ENCODE measurements at regions not wholly inside any gene's neighbourhood (a gene's known extent, or its start where the extent isn't known, plus 50 kb on each side); places are given as distances from the start of the nearest gene placed in this dataset.

DNA sequence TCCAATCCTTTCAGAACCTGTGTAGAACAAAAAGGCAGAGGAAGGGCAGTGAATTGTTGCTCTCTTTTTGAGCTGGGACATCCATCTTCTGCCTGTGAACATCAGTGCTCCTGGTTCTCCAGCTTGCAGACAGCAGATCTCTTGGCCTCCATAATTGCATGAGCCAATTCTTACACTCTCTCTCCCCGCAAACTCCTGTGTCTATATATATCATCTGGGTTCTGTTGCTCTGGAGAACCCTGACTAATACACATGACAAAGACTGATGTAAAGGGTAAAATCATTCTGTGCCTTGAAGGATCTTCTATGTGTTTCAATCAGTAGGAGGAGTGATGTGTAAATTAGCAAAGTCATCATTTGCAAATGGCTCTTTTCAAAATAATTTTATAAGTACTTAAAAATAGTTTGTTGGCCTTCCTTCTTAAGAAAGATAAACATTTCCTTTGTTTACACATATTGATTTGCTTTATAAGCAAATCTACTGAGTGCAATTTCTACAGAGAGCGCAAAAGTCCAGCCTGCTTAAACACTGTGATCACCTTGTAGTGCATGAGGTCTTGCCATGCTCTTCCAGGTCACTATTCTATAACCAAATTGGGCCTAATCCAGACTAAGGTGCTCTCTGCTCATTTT, 154.9 kb upstream of the ANKRD28 start:
- DNase-seq, result no peak

- DNase-seq, result no peak
Measured at GRCh38 chr3:15953841-15954240, 156.1 kb upstream of the ANKRD28 start.

DNA sequence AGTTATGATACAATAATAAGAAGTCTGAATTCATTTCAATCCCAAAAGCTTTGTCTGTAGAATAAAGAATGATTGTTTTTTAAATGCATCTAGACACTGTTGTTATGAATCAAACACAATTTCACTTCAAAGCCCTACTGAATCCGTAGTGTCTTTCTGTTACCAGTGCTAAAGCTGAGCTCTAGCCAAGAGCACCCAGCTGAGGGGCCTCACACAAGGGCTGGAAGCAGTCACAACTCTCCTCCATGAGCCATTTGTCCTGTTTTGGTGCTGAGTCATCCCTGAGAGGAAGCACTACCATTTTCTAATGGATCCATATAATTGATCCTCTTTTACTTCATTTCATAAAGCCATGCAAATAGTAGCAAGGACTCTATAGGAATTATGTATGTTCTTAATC, 158.2 kb upstream of the ANKRD28 start:
- no peak for DNase-seq

- DNase-seq, result no peak
Measured at GRCh38 chr3:15958692-15959433, 161.1 kb upstream of the ANKRD28 start.

DNA sequence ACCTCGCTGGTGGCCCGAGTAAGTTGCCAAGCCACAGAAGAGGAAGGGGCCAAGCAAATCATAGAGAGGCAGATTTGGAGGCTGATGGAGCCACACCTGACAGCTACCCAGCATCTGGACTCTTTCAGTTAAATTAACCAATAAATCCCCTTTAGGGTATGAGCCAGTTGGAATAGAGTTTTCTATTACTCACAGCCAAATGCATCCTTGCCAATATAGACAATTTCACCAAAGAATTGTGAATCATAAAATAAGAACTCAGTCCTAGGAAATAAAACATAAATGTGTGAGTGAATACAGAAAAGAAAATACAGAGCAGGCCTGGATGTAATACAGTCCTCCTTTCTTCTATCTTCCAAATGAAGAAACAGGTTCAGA, 161.6 kb upstream of the ANKRD28 start:
- DNase-seq, result no peak

- DNase-seq, result peak; percentile 66
Measured at GRCh38 chr3:15964605-15965442, 167.0 kb upstream of the ANKRD28 start.

DNA sequence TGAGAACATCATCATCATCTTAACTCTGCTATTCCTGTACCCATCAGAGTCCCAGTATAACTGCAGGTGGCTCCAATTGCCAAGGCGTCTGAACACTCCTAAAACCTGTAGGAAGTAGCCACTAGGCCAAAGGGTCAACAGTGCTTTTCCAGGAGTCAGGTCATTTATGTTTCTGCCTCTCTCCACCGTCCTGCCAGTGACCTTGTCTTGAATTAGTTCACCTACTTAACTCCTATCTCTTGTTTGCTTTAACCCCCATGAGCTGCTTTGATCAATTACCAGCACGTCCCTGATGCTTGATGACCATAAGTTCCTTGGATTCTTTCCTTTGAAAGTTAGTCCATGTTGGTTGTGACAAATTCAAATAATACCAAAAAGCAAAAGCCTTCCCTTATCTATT, 169.8 kb upstream of the ANKRD28 start:
- no peak for DNase-seq

- no peak for DNase-seq
Measured at GRCh38 chr3:15969874-15970640, 172.3 kb upstream of the ANKRD28 start.

- DNase-seq, result no peak
Measured at GRCh38 chr3:15973414-15973813, 175.6 kb upstream of the ANKRD28 start.

GRCh38 chr3:15973940-15974339, 176.2 kb upstream of the ANKRD28 start:
- DNase-seq, result peak; percentile 59

DNA sequence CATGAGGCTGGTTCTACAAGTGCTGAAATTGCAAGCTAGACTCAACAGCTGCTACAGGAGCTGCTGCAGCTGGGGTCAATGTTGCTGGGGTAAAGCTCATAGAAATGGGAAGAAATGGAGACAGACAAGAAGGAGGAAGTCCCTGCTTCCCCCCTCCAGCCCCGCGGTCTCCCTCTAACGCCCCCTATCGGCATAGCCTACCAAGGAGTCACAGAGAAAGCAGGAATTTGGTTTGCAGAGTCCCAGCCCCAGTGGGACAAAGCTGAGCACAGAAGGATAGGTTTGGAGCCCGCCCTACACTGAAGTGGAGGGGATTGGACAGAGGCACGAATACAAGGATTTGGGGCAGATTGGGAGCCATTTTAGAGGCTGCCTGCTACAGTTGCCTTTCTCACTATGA, 176.9 kb upstream of the ANKRD28 start:
- peak; percentile 27 for DNase-seq

GRCh38 chr3:15976524-15976923, 178.7 kb upstream of the ANKRD28 start:
- no peak for DNase-seq

DNA sequence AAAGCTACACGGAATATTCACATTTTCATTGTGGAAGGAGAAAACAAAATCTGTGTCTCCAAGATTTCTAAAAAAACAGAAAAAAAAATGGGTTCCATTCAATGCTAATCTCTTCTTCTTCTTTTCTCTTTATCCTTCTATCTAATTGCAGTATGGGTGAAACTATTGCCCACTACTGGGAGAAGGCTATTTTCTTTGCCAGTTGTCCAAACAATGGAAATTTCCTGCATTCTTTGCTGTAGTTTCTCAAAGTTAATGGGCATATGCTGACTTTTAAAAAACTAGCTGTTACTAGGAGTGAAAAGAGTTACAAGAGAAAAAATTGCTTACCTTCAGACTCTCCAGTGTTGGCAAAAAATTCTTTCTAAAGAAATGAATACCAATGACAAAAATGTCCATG, 179.3 kb upstream of the ANKRD28 start:
- no peak for DNase-seq

GRCh38 chr3:15977598-15978232, 179.9 kb upstream of the ANKRD28 start:
- no peak for DNase-seq

DNA sequence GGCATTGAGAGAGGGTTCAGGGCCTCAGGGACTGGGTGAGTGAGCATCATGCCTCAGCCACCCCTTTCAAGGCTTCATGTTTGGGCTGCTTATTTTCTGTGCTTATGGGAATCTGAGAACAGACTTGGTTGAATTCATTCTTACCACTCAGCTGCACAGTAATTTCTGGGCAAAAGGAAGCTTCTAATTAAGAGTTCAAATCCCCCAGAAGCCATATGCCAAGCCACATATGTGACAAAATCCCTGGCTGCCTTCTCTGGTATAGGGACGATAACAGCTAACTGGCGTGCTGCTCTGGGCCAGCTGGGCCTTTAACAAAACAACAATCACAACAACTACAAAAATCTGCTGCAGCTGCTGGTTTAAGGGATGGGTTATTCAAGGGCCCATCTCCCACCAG, 181.0 kb upstream of the ANKRD28 start:
- DNase-seq, result no peak

GRCh38 chr3:15979495-15979894, 181.7 kb upstream of the ANKRD28 start:
- peak; percentile 64 for DNase-seq

- no peak for DNase-seq
Measured at GRCh38 chr3:15979900-15980299, 182.1 kb upstream of the ANKRD28 start.

DNA sequence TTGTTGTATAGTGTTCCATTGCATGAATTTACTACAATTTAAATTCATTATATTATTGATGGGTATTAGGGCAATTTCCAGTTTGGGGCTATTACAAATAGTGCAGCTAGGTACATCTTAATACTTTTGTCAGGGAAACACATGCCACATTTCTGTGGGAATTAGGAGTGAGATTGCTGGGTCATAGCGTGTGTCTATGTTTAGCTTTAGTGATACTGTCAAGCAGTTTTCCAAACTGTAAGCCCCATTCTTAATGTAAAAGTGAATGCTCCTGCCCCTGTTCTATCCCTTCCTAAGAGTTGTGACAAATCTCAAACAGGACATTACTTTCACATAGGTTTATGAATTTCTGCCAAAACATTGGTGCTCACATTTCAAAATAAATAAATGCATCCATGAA, 184.5 kb upstream of the ANKRD28 start:
- DNase-seq, result no peak

DNA sequence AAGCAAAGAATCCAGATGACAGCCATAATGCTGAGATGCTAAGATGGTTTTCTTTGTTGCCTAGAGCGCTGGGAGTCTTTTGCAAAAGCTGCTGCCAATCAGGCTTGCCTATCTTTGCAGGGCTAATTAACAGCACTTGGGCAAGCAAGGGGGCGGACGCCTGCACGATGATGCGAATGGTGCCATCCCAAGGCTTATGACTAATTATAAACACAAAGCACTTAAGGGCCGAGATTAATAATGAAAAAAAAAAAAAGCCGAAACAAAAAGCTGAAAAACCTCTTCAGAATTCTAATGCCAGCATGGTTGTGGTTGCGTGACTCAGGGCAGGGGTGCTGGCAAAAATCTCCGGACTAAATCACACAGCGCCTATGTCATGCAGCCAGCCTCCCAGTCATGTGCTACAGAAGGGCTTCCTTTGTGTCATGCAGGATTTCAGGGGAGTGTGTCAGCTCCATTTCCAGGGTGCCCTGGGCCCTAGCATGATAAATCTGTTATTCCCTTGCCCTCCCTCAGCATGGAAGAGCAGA, 185.0 kb upstream of the ANKRD28 start:
- DNase-seq, result peak; percentile 57

- peak; percentile 57 for DNase-seq
Measured at GRCh38 chr3:15983232-15983631, 185.5 kb upstream of the ANKRD28 start.

GRCh38 chr3:15983693-15984092, 185.9 kb upstream of the ANKRD28 start:
- DNase-seq, result no peak

GRCh38 chr3:15989419-15989818, 185.1 kb upstream of the GALNT15 start:
- DNase-seq, result no peak

Measured in suppressor macrophage treated with lipopolysaccharide for 4 hours (primary cell).